BJ (cell line): ENCODE measurements at regions not wholly inside any gene's neighbourhood (a gene's known extent, or its start where the extent isn't known, plus 50 kb on each side); places are given as distances from the start of the nearest gene placed in this dataset.

ENCODE experiments used
- CTCF ChIA-PET: fragments of 350-600 bp; formaldehyde crosslinking; extraction: SDS; loops from one replicate; lab custom pipeline; 2021; ENCODE audit warnings: antibody characterized with exemption, inconsistent platforms; lab: Yijun Ruan, JAX
- POLR2A ChIA-PET: fragments of 300-600 bp; sonication (Branson Sonifier 250); formaldehyde crosslinking; extraction: SDS; loops from one replicate; lab custom pipeline; 2021; ENCODE audit warnings: antibody characterized with exemption; lab: Charles Lee
- DNase-seq: peaks from one replicate; pipeline ENCODE4 v3.0.0-alpha.2; 2011; ENCODE audit warnings: low read depth
- H3K27me3 ChIP-seq: 2 replicates; pipeline ENCODE4 v1.6.0; 2011; ENCODE audit warnings: low read length; ENCODE audit not compliant: control insufficient read depth, insufficient read depth
- H3K36me3 ChIP-seq: 2 replicates; pipeline ENCODE4 v1.5.1; 2011; ENCODE audit warnings: low read length; ENCODE audit not compliant: control insufficient read depth, insufficient read depth
- H3K4me3 ChIP-seq: 2 replicates; pipeline ENCODE4 v1.5.1; 2011; ENCODE audit warnings: low read depth, mild to moderate bottlenecking, control low read depth, low read length
- CTCF ChIP-seq: IDR thresholded peaks from 2 replicates; pipeline ENCODE4 v1.5.1; 2011; ENCODE audit warnings: low read depth, mild to moderate bottlenecking, control low read depth, inconsistent platforms, low read length, moderate library complexity; ENCODE audit not compliant: insufficient read depth

- DNase-seq, result no peak
- ChIA-PET CTCF (no interaction called here), POLR2A (no interaction called here)
- no peak overlapping the region for H3K4me3 ChIP-seq
- no peaks in the 10 kb centered on the region for H3K36me3 ChIP-seq
- peaks cover 1% of the 10 kb centered on the region; the same call in 1 of the 2 replicates for H3K27me3 ChIP-seq
- no peak for TF ChIP-seq CTCF
These were observed 150.8 kb downstream of the TLE3 start for GRCh38 chr15:69946870-69947269.

- H3K36me3 ChIP-seq, result no peaks in the 10 kb centered on the region
- CTCF ChIA-PET, result interaction anchor here (0.9 kb wide), 1 partner anchor 214 kb away, joined by 3 read pairs; no protein-coding TSS in a partner anchor
- POLR2A ChIA-PET, result no interaction called here
- DNase-seq, result no peak
- H3K4me3 ChIP-seq, result no peak overlapping the region
- peaks cover 1% of the 10 kb centered on the region; the same call in 1 of the 2 replicates for H3K27me3 ChIP-seq
- TF ChIP-seq CTCF, result no peak
These were observed 150.3 kb downstream of the TLE3 start for GRCh38 chr15:69947394-69947793.

- CTCF ChIA-PET, result no interaction called here
These were observed 148.2 kb downstream of the TLE3 start for GRCh38 chr15:69949485-69949884.

GRCh38 chr15:69951256-69951897 is 146.3 kb downstream of the TLE3 start:
- DNase-seq, result no peak
- TF ChIP-seq CTCF, result no peak
- CTCF ChIA-PET, result no interaction called here
- H3K4me3 ChIP-seq, result no peak overlapping the region
- peaks cover 6% of the 10 kb centered on the region for H3K27me3 ChIP-seq
- POLR2A ChIA-PET, result no interaction called here
- H3K36me3 ChIP-seq, result no peaks in the 10 kb centered on the region

More at GRCh38 chr15:69949485-69949884, 148.2 kb downstream of the TLE3 start:
- POLR2A ChIA-PET, result no interaction called here
- TF ChIP-seq CTCF, result no peak
- H3K36me3 ChIP-seq, result no peaks in the 10 kb centered on the region
- peaks cover 3% of the 10 kb centered on the region for H3K27me3 ChIP-seq
- DNase-seq, result no peak
- no peak overlapping the region for H3K4me3 ChIP-seq

GRCh38 chr15:69951898-69952555 is 145.7 kb downstream of the TLE3 start:
- H3K4me3 ChIP-seq, result no peak overlapping the region
- POLR2A ChIA-PET, result no interaction called here
- DNase-seq, result no peak
- CTCF ChIA-PET, result interaction anchor here (1.0 kb wide), 1 partner anchor 34 kb away, joined by 3 read pairs; no protein-coding TSS in a partner anchor
- TF ChIP-seq CTCF, result no peak
- peaks cover 6% of the 10 kb centered on the region for H3K27me3 ChIP-seq
- H3K36me3 ChIP-seq, result no peaks in the 10 kb centered on the region
